CD14-positive monocyte (primary cell): ENCODE measurements at regions not wholly inside any gene's neighbourhood (a gene's known extent, or its start where the extent isn't known, plus 50 kb on each side); places are given as distances from the start of the nearest gene placed in this dataset.

Source experiments
- DNase-seq, 3 donors: peaks; one replicate each; pipeline ENCODE4 v3.0.0-alpha.2; 2011 to 2022
- H2AFZ ChIP-seq: 2 replicates; pipeline ENCODE4 v1.6.0; 2012; ENCODE audit warnings: mild to moderate bottlenecking, low read depth, low read length, inconsistent platforms; ENCODE audit not compliant: insufficient read depth, poor library complexity, severe bottlenecking
- H3K27ac ChIP-seq, 2 donors: 1 replicate in 1 of 2; 2 replicates in 1 of 2; pipeline ENCODE4 v1.5.1; 2012 to 2013; ENCODE audit warnings: low read length in 2 of 2, control low read depth in 1 of 2, inconsistent platforms in 1 of 2, low read depth in 1 of 2, mild to moderate bottlenecking in 1 of 2
- H3K27me3 ChIP-seq, 2 donors: one replicate each; pipeline versions ENCODE4 v1.6.0 to v1.6.1; 2011 to 2013; ENCODE audit warnings: low read length in 2 of 2; ENCODE audit not compliant: control insufficient read depth in 2 of 2, insufficient read depth in 2 of 2
- H3K36me3 ChIP-seq, 2 donors: replicated peaks in 1 of 2; 1 replicate in 1 of 2; 2 replicates in 1 of 2; pipeline versions ENCODE4 v1.5.1 to v1.6.1; 2012 to 2013; ENCODE audit warnings: low read length in 2 of 2, control low read depth in 1 of 2, inconsistent platforms in 1 of 2, mild to moderate bottlenecking in 1 of 2; ENCODE audit not compliant: insufficient read depth in 2 of 2, control insufficient read depth in 1 of 2
- H3K4me1 ChIP-seq, 2 donors: 1 replicate in 1 of 2; 2 replicates in 1 of 2; pipeline versions ENCODE4 v1.5.1 to v1.6.1; 2012 to 2013; ENCODE audit warnings: low read length in 2 of 2, control low read depth in 1 of 2, inconsistent platforms in 1 of 2, mild to moderate bottlenecking in 1 of 2, moderate library complexity in 1 of 2; ENCODE audit not compliant: insufficient read depth in 2 of 2, control insufficient read depth in 1 of 2
- H3K4me2 ChIP-seq: replicated peaks from 2 replicates; pipeline ENCODE3; 2012; ENCODE audit warnings: low read length, moderate library complexity, mild to moderate bottlenecking; ENCODE audit not compliant: poor library complexity, severe bottlenecking; ENCODE audit errors: extremely low read depth
- H3K4me3 ChIP-seq, 3 experiments: fragments of 200-600 bp in 1 of 3; sonication (generic) in 1 of 3; replicated peaks in 1 of 3; 1 replicate in 2 of 3; 2 replicates in 1 of 3; pipeline ENCODE4 v1.5.1; 2011 to 2013; ENCODE audit warnings: low read length in 3 of 3, mild to moderate bottlenecking in 3 of 3, control low read depth in 2 of 3, low read depth in 2 of 3, inconsistent platforms in 1 of 3, moderate library complexity in 1 of 3
- H3K79me2 ChIP-seq: 2 replicates; pipeline ENCODE4 v1.6.0; 2012; ENCODE audit warnings: mild to moderate bottlenecking, control low read depth, inconsistent platforms, low read length, moderate library complexity; ENCODE audit not compliant: insufficient read depth
- H3K9ac ChIP-seq: 2 replicates; pipeline ENCODE4 v1.6.0; 2017; ENCODE audit warnings: low read length, mild to moderate bottlenecking; ENCODE audit not compliant: insufficient read depth, poor library complexity, severe bottlenecking
- H3K9me3 ChIP-seq, 2 donors: replicated peaks in 1 of 2; 1 replicate in 1 of 2; 2 replicates in 1 of 2; pipeline versions ENCODE4 v1.5.1 to v1.6.1; 2012 to 2013; ENCODE audit warnings: low read length in 2 of 2, control low read depth in 1 of 2; ENCODE audit not compliant: control insufficient read depth in 1 of 2, insufficient read depth in 1 of 2
- H4K20me1 ChIP-seq: 2 replicates; pipeline ENCODE4 v1.6.0; 2012; ENCODE audit warnings: mild to moderate bottlenecking, low read length, control low read depth, moderate library complexity; ENCODE audit not compliant: insufficient read depth
- H3K27ac Mint-ChIP-seq, 7 donors: one replicate each; pipeline ENCODE4 v1.8.0; 2020; ENCODE audit warnings: mild to moderate bottlenecking in 7 of 7, mixed read lengths in 7 of 7, moderate library complexity in 6 of 7, inconsistent platforms in 2 of 7
- H3K27me3 Mint-ChIP-seq, 3 donors: one replicate each; pipeline ENCODE4 v1.8.0; 2021 to 2022; ENCODE audit warnings: low read depth in 3 of 3, mild to moderate bottlenecking in 3 of 3, mixed read lengths in 3 of 3, moderate library complexity in 3 of 3, inconsistent platforms in 1 of 3
- H3K36me3 Mint-ChIP-seq, 2 donors: one replicate each; pipeline ENCODE4 v1.8.0; 2020; ENCODE audit warnings: mixed read lengths in 2 of 2, inconsistent platforms in 1 of 2, mild to moderate bottlenecking in 1 of 2
- H3K4me1 Mint-ChIP-seq: one replicate; pipeline ENCODE4 v1.8.0; 2020; ENCODE audit warnings: mild to moderate bottlenecking, mixed read lengths
- H3K4me3 Mint-ChIP-seq, 2 donors: one replicate each; pipeline ENCODE4 v1.8.0; 2020; ENCODE audit warnings: mild to moderate bottlenecking in 2 of 2, mixed read lengths in 2 of 2, moderate library complexity in 1 of 2
- H3K9me3 Mint-ChIP-seq, 7 donors: one replicate each; pipeline ENCODE4 v1.8.0; 2020 to 2022; ENCODE audit warnings: mixed read lengths in 7 of 7, mild to moderate bottlenecking in 6 of 7, moderate library complexity in 6 of 7, inconsistent platforms in 2 of 7
- WGBS: methylation state at CpG from one replicate; pipeline ENCODE4 v1.1.5; 2013; ENCODE audit warnings: missing lambda C conversion rate; ENCODE audit not compliant: insufficient coverage; 5-methylcytosine and 5-hydroxymethylcytosine counted together
- intact Hi-C, 2 donors: fragments of 100-400 bp; cut with micrococcal nuclease; formaldehyde crosslinking; loops; one replicate each; pipeline versions ENCODE4 v1.15.0 to v1.15.1; 2023
- TF ChIP-seq, protein P1 (sequence below): fragments of 200-600 bp; IDR thresholded peaks from one replicate; pipeline ENCODE4 v1.8.0; 2022; ENCODE audit warnings: antibody characterized with exemption, mild to moderate bottlenecking

DNA sequence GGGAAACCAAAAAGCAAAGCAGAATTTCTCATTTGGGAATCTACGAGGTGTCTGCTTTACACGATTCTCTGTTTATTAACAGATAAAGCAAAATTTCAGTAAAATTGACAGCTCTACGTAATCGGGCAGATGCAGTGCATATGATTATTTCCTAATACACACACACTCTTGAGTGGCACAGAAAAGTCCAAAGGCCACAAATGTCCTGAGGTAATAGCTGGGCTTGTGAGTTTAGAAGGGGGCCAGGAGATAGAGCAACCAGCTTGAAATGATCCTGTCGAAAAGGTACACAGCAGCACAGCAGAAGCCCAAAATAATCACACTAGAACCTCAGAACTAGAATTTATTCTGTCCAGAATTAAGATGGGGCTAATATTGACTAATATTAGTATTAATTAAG is 236.0 kb downstream of the FAT4 start:
- H2AFZ ChIP-seq = no peak overlapping the region
- H3K36me3 Mint-ChIP-seq = no peaks in the 10 kb centered on the region

GRCh38 chr4:125551466-125551865 is 236.7 kb downstream of the FAT4 start:
- H3K79me2 ChIP-seq = no peaks in the 10 kb centered on the region
- no peak for DNase-seq
- H3K27ac Mint-ChIP-seq = no peak overlapping the region
- H3K9me3 Mint-ChIP-seq = peaks cover 2 to 20% (median 7%) of the 10 kb centered on the region in 7 donors
- H3K27ac ChIP-seq = no peak overlapping the region
- TF ChIP-seq, protein P1, sequence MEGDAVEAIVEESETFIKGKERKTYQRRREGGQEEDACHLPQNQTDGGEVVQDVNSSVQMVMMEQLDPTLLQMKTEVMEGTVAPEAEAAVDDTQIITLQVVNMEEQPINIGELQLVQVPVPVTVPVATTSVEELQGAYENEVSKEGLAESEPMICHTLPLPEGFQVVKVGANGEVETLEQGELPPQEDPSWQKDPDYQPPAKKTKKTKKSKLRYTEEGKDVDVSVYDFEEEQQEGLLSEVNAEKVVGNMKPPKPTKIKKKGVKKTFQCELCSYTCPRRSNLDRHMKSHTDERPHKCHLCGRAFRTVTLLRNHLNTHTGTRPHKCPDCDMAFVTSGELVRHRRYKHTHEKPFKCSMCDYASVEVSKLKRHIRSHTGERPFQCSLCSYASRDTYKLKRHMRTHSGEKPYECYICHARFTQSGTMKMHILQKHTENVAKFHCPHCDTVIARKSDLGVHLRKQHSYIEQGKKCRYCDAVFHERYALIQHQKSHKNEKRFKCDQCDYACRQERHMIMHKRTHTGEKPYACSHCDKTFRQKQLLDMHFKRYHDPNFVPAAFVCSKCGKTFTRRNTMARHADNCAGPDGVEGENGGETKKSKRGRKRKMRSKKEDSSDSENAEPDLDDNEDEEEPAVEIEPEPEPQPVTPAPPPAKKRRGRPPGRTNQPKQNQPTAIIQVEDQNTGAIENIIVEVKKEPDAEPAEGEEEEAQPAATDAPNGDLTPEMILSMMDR = no peak
- H3K4me1 ChIP-seq = no peaks in the 10 kb centered on the region
- intact Hi-C loops = no loop called here
- no peaks in the 10 kb centered on the region for H3K36me3 Mint-ChIP-seq
- no peaks in the 10 kb centered on the region for H3K4me1 Mint-ChIP-seq
- H3K4me2 ChIP-seq = no peak overlapping the region
- H3K27me3 Mint-ChIP-seq = no peaks in the 10 kb centered on the region
- no peaks in the 10 kb centered on the region for H3K27me3 ChIP-seq
- H2AFZ ChIP-seq = no peak overlapping the region
- no peaks in the 10 kb centered on the region for H3K36me3 ChIP-seq
- no peak overlapping the region for H3K9ac ChIP-seq
- H3K4me3 ChIP-seq = no peak overlapping the region
- WGBS = no CpG with 5 or more reads among the region's 2 CpGs
- H3K9me3 ChIP-seq = peaks cover 13 to 21% of the 10 kb centered on the region in 2 donors
- H4K20me1 ChIP-seq = no peaks in the 10 kb centered on the region
- no peak overlapping the region for H3K4me3 Mint-ChIP-seq

More for the DNA sequence above, 236.0 kb downstream of the FAT4 start:
- Histone ChIP-seq H3K79me2 (no peaks in the 10 kb centered on the region), H4K20me1 (no peaks in the 10 kb centered on the region), H3K27ac (no peak overlapping the region), H3K36me3 (no peaks in the 10 kb centered on the region), H3K4me2 (no peak overlapping the region), H3K4me3 (no peak overlapping the region), H3K27me3 (no peaks in the 10 kb centered on the region), H3K4me1 (no peaks in the 10 kb centered on the region), H3K9ac (no peak overlapping the region), H3K9me3 (peaks cover 11 to 18% of the 10 kb centered on the region in 2 donors)
- H3K4me1 Mint-ChIP-seq = no peaks in the 10 kb centered on the region
- intact Hi-C loops = no loop called here
- no CpG with 5 or more reads among the region's 5 CpGs for WGBS
- no peaks in the 10 kb centered on the region for H3K27me3 Mint-ChIP-seq
- no peak overlapping the region for H3K27ac Mint-ChIP-seq
- no peak for DNase-seq
- H3K4me3 Mint-ChIP-seq = no peak overlapping the region
- TF ChIP-seq, protein P1 = no peak
- peaks cover 2 to 19% (median 7%) of the 10 kb centered on the region in 7 donors for H3K9me3 Mint-ChIP-seq
